Inflammatory macrophage (primary cell): ENCODE measurements at regions not wholly inside any gene's neighbourhood (a gene's known extent, or its start where the extent isn't known, plus 50 kb on each side); places are given as distances from the start of the nearest gene placed in this dataset.
A peak's percentile ranks its signal among the peaks of the same experiment; 100 is the strongest.

Experiments
- DNase-seq, 2 donors: peaks; one replicate each; pipeline ENCODE4 v3.0.0-alpha.2; 2020 to 2022

DNA sequence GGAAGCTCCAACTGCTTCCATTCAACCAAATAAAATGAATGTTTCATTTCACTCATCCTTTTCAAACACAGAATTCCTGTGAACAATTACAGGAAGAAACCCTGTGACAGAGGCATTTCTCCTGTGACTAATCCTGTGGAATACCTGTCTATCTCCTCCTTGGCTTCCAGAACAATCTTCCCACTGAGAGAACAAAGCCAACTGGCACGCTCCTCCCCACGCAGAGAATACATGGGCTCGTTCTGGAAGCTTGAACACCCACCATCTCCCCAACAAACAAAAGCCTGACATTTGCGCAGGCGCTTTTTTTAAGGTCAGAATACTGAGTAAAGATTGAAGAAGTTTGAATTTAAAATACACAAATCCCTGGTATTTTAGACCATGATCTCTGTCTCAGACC is 104.7 kb upstream of the SLC66A3 start:
- no peak for DNase-seq

DNA sequence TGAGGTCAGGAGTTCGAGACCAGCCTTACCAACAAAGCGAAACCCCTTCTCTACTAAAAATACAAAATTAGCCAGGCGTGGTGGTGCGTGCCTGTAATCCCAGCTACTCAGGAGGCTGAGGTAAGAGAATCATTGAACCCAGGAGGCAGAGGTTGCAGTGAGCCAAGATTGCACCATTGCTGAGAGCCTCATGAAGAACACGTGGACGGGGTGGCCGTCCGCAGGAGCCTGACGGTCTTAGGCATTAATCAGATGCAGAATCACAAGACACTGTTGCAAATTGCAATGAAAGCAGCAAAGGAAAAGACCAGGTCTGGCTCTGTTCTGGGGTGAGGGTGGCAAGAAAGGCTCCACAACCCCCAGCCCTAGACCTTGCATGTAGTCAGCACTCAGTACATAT is 104.0 kb upstream of the SLC66A3 start:
- no peak for DNase-seq

DNA sequence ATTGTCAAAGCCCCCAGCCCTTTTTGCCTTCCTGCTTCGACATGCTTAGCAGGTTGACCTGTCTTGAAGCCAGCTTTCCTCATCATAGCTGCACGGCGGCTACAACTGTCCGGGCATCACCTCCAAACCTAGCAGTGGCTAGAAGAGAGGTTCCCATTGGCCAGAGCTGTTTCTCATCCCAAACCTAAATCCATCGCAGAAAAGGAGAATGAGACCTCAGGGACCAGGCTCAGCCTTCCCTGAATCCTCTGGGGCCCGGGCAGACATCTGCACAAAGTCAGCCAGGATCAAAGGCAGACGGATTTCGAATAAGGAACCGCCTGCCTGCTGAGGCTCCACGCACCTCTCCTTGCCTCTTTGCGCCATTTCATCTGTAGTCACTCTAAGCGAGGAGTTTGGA is 101.7 kb upstream of the SLC66A3 start:
- no peak for DNase-seq

DNA sequence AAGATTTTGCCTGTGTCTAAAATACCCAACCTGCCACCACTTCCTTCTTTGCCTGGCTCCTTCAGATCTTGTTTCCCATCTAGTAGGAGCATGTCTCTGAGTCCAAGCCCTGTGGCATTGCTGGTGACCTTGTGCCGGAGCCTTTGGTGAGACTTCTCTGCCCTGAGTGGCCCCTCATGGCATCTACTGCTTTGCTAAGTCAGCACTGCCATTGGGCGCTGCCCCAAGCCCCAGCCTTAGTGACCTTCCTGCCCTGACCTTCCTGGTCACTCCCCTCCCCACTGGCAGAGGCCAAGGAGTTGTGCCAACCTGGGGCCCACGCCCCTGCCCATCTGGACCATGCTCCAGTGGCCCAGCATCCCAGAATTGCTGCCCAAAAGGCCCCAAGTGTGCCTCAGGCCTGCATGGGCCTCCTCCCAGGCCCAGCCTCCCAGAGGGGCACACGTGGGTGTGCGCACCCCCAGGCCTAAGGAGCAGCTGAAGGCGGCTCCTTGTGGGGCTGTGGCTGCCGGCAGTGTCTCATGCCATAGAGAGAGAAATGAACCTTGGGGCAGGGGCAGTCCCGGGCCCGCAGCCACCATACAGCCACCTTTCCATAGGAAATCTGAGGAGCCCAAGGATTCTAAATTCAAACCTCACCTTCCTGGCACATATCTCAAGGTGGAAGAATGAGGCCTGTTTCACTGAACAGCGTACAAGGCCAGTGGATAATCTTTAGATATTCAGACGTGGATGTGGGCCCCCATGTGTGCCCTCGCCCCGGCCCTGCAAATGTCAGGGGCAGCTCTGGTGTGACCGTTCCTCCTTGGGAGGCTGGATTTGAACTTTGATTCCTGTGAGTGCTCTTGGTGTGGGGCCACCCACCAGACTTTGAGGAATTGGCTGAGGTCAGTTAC is 100.2 kb upstream of the SLC66A3 start:
- DNase-seq: no peak

DNA sequence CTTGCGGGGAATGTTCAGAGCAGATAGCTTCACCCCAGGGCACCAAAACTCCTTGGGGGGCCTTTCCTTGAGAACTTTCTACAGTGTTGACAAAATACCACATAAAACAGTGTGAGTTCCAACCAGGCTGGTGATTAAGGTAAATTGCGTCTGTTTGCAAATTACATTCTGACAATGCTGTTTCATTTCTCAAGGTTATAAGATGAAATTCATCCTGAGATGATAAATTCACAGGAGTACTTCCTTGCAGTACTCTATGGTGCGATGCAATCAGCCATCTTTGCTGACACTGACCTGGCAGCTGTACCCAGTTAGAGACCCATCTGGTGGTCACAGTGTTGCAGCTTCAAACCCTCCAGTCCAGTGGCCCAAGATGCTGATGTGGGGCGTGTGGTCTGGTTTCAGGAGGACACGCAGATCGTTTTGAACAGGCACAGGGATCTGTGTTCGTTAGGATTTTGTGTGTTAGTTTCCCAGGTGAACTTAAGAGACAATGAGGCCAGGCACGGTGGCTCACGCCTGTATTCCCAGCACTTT is 99.5 kb upstream of the SLC66A3 start:
- DNase-seq: no peak

DNA sequence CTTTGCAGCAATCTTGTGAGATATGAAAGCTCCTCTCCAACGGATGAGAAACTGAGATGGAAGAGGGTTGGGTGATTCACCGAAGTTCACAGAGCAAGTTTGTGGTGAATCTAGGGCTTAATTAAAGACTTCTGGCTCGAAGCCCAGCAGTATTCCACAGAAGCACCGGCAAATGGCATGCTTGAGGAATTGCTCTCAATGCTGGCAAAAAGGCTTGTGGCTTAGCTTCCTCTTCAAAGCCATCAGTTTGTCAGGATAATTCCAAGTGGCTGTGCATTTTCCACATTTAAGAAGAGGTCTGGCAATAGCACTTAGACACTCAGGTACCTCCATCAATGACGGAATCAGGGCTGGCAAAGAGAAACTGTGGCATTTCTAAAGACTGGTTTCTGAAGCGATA is 98.7 kb upstream of the SLC66A3 start:
- no peak for DNase-seq

DNA sequence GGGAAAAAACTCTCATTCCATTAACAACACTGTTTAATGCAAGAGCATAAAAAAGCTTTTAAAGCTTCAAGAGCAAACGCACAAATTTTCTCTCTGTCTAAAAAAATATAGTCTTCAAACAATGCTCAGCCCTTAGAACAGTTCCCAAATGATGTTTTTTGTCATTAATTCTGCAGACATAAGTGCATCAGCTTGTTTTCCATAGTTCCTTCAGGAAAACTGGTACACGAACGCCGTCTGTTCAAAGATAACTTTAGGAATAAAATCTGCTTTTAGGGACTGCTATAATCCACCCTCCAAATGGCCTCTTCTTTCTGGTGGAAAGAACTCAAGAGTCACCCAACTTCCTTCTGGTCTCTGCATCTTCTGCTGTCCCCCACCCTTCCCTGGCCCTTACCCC is 98.2 kb upstream of the SLC66A3 start:
- no peak for DNase-seq

DNA sequence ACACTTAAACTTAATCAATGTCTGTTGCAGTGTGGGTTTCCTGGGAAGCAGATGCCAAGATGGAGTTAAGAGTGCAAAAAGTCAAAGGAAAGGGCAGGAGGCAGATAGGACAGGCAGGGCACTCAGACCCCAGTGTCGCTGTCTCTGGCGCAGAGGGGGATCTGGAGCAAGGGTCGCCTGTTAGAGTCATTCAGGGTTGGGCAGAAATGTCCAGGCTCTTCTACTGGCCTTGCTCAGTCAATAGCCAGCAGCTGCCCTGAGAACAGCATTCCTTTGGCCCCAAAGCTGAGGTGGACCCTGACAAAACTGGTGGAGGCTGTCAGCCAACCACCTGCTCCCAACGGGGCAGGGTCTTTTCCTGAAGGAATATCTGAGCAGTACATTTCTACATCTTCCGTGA is 97.1 kb upstream of the SLC66A3 start:
- no peak for DNase-seq

DNA sequence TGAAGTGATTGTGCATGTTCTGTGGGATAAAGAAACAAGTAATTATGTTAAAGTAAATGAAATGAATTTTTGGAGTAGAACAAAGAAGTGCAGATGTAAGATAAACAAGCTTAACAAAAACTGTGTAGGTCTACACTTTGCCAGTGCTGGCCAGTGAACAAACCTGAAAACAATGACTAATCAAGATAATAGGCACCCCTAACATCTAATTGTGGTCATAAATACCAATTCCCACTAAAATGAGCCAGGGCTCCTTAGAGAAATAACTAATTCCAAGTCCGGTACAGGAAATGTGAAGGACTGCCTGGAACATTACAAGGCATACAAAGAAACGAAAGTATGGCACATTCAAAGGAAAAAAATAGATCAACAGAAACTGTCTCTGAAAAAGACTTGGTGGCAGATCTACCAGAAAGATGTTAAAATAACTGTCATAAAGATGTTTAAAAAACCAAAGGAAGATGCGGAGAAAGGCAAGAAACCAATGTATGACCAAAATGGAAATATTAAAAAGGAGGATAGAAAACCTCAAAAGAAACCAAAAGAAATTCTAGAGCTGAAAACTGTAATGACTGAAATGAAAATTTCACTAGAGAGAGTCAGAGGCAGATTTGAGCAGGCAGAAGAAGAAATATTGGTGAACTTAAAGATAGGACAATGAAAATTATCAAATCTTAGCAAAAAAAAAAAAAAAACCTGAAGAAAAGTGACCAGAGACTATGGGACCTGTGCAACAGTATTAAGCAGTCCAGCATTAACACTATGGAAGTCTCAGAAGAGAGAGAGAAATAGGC is 94.7 kb upstream of the SLC66A3 start:
- DNase-seq: no peak

DNA sequence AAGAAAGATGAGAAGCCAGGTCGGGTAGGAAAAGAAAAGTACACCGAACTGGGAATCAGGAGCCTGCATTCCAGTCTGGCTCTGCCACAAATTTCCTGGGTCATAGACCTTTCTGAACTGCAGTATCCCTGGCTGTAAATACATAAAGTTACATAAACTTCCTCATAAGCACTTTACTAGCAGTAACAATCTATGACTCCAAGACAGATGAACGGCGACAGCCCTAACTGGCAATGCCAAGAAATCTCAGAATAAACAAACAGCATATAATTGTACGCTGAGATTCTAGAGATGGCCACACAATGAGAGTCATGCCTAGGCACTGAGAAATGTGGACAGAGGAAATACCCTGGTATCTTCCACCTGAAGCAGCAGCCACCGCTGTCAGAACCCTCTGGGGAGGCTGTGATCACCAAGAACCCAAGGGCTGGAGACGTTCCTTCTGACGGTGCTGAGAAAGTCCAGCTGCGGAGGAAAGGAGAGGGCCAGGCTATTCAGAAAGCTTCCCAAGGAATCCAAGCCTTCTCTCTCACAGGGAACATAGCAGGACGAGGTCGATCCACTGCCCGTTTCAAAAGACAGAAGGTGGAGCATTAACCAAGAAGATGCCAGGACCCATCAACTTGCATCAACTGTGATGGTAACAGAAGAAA is 89.3 kb upstream of the SLC66A3 start:
- DNase-seq: no peak

DNA sequence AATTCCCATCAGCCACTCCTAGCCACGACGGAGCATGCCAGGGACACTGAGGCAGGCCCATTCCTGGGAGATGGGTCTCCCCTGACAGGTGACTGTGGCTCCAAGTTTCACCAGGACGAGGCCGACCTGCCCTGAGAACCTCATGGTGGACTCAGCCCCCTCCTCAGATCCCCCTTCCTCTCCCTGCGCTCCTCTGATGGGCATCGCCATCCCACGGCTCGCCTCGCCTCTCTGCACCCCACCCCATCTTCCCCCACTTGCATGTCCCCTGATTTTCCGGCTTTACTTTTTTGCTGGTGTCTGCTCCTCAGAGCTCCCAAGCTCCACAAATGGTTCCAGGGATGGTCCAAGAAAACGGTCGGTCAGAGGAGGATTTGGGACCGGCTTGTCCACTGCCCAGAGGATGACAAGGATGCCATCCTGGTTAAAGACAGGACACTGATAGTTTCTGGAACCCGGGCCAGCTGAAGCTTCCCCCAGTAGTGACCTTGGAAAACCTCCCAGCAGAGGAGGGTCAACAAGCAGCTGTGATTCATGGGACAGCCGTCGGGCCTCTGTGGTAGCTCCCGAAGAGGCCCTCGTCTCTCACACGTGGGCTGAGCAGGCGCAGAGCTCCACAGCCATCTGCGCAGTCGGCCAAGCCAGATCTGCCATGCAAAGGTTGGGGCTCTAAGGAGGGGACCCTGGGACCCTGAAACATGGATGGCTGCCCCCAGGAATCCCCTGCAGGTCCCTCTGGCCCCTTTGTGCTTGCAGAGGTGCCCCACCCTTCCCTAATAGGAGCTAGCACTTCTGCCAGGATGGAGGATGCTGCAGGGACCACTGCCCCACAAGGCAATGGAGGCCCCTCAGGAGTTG is 87.8 kb upstream of the SLC66A3 start:
- no peak for DNase-seq

DNA sequence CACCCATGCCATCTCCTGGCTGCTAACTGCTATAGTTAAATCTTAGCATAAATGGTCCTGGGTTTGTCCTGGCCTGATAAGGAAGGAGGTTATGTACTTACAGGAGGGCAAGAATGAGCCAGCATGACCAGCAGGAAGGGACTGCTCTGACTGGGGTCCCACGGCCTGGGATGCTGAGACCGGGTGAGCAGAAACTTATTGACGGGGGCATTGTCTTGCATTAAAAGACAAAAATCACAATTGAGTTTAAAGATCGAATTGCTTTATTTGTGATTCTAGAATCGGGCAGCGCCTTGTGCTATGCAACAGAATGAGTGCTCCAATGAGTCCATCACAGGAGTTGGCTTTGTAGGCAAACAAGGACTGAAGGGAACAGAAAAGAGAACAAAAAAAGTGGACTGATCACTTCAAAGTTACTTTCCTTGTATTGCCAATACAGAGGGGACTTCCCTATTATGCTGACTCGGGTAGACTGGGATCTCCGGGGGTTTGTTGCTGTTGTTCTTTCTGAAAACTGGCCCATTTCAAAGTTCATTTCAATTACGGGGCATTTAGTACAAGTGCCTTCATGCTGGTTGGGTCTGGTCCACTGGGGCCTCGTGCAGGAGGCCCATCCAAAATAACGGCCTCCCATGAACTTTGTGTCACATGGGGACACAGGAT is 87.1 kb upstream of the SLC66A3 start:
- DNase-seq: no peak

DNA sequence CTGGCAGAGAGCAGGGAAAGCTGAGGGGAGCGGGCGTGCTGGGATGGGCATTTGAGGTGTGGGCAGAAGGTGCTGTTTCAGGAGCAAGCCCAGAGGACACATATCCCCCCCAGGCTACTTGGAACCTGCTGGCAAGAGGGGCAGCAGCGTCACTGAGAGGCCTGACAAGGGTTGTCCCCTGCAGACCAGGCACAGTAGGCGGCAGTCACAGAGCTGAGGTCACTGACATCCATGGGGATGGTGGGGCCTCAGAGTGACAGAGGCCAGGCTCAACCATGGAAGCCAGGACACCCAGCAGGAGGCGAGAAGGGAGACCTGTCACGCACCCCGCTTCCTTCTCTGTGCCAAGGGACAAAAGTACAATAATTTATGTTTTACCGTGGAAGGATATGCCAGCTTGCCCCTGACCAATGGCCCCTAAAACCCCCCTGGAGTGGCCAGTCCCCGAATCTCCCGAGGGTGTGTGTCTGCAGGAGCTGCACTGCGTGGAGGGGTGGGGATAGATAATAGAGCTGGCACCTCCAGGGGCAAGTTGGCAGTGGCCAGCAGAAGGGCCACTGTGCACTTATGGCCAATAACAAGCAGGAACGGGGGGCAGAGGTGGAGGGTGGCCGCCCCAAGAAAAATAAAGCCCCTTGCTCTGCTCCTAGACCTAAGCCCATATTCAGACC is 86.3 kb upstream of the SLC66A3 start:
- no peak for DNase-seq

DNA sequence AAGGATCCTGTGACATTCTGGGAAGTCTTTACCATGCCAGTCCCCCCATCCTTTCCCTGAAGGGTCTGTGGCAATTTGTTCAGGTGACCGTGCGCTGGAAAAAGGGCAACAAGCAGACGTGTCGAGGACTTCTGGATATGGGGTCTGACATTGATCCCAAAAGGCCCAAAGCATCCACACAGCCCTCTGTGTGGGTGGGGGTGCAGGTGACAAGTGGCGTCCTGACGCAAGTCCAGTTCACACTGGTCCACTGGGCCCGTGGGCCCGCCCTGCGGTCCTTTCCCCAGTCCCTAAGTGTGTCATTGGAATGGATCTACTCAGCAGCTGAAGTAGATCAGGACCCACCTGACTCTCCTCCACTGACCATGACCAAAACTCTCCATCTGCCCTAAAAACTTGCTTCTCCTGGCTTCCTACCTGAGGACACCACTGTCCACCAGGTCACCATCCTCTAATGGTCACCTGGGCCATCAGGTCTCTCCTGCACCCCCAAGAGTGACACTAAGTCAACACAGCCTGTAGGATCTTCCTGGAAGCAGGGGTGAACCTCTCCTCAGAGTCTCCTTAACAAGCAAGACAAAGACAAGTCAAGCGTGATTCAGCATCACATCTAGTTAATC is 85.6 kb upstream of the SLC66A3 start:
- no peak for DNase-seq

DNA sequence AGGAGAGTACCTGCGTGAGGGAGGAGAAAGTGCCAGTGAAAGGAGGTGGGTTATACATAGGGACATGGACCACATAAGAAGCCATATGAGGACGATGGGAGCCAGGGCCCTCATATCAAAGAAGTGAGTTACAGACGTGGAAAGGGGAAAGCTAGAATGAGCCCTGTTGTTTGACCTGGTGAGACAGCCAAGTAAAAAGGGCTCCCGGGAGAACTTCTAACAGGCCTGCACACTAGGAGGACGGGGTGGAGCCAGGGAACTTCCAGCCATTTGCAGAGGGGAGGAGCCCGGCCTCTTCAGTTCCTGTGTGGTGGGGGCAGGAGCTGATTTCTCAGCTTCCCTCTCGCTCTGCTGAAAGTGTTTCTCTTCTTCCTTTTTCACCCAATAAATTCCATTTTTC is 84.1 kb upstream of the SLC66A3 start:
- DNase-seq: peak; percentile 46 to 61

DNA sequence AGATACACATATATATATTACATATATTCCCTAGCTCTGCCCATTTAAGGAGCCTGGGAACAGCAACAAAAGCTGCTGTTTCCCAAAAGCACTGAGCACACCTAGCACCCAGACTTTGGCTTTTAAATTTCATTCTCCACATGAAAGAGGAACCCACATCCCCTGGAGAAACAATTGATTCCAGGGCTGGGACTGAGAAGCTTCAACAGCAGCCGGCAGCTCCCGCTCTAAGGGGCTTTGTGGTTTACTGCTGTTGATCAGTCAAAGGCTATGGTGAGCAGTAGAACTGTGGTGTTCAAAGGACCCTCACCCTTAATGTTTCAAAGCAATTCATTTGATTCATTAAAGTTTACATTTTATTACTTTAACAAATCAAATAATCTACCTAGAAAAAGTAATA is 83.3 kb upstream of the SLC66A3 start:
- DNase-seq: no peak

DNA sequence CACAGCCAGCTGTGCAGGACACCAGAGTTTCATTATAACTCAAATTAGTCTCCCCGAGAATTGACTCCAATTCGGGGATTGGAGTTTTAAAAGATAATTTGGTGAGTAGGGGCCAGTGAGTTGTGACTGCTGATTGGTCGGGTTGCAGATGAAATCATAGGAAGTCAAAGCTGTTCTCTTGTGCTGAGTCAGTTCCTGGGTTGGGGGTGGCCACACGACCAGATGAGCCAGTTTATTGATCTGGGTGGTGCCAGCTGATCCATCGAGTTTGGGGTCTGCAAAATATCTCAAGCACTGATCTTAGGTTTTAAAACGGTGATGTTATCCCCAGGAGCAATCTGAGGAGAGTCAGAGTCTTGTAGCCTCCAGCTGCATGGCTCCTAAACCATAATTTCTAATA is 82.7 kb upstream of the SLC66A3 start:
- DNase-seq: no peak

DNA sequence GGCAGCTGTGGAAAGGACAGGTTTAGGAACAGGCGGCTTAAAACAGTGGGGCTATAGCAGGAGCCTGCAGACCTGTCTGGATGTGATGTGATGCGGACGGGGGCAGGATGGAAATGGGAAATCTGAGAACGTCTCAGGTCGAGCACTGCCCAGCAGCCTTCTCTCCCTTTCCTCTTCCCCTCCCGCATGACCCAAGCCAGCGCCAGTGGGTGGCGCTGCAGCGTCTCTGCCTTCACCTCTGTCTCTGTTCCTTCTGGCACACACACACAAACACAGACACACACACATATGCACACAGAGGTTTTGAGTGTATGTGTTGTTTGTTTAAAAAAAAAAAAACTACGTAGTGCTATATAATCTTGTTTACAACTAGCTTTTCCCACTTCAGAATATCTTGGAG is 82.0 kb upstream of the SLC66A3 start:
- DNase-seq: peak; percentile 19 to 39

DNA sequence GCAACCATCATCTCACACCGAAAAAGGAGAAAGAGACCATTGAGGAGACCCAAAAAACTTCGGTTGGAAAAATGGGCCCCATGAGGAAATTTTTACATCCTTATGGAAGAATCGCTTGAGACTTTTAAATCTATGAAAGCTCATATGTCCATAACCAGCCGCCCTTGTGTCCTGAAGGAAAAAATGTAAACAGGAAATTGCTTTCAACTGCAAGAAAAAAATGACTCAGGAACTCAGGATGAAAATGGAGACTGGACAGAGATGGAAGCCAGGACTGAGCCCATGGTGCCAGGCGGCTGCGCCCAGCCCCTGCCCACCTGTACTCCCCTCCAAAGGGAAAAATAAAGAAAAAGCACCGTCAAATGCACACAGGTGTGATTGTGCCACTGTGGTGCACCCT is 81.5 kb upstream of the SLC66A3 start:
- DNase-seq: no peak

DNA sequence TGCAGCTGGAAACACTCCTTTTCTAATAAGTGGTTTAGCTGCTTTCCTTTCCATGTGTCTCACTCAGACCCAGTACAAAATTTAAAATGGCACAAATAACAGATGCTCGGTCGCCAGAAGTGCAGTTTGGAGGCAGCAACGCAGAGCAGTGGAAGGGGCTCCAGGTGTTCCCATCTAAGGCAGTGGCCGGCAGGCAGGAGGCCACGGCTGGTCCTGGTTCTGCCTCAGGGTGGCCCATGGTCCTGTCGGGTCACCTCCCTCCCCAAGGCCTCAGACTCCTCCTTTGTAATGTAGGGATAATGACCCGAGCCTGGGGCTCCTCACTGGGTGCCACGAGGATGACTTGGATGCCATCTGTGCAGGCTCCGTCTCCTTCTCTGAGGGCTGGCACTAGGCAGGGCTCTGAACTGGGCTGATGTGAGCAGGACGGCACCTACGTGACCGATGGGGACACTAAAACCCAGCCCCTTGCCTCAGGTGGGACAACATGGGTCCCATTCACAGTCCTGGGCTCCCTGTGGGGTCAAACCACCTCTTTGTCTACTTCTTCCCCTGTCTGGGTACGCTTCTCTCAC is 80.9 kb upstream of the SLC66A3 start:
- no peak for DNase-seq
